OCI-LY7 (cell line): ENCODE measurements at regions not wholly inside any gene's neighbourhood (a gene's known extent, or its start where the extent isn't known, plus 50 kb on each side); places are given as distances from the start of the nearest gene placed in this dataset.
"Not testable (repeated sequence)": the region's sequence is repeated elsewhere in the genome, so short reads cannot be mapped to it uniquely, and the experiment has no call there.

ENCODE experiments used
- EZH2phosphoT487 ChIP-seq: fragments of 200-600 bp; sonication (generic); IDR thresholded peaks from 2 replicates; pipeline ENCODE4 v1.6.1; 2018; ENCODE audit warnings: low read depth, borderline replicate concordance, mild to moderate bottlenecking, mixed run types, antibody characterized with exemption, low read length, moderate library complexity, mixed read lengths
- TF ChIP-seq, protein P1 (sequence below): fragments of 200-600 bp; sonication (generic); conservative IDR thresholded peaks from 2 replicates; pipeline ENCODE4 v1.5.1; 2014; ENCODE audit warnings: mild to moderate bottlenecking, antibody characterized with exemption, low read length, moderate library complexity, mixed read lengths

GRCh38 chr14:27833001-27833400, 933.6 kb upstream of the FOXG1 start:
- TF ChIP-seq, protein P1, sequence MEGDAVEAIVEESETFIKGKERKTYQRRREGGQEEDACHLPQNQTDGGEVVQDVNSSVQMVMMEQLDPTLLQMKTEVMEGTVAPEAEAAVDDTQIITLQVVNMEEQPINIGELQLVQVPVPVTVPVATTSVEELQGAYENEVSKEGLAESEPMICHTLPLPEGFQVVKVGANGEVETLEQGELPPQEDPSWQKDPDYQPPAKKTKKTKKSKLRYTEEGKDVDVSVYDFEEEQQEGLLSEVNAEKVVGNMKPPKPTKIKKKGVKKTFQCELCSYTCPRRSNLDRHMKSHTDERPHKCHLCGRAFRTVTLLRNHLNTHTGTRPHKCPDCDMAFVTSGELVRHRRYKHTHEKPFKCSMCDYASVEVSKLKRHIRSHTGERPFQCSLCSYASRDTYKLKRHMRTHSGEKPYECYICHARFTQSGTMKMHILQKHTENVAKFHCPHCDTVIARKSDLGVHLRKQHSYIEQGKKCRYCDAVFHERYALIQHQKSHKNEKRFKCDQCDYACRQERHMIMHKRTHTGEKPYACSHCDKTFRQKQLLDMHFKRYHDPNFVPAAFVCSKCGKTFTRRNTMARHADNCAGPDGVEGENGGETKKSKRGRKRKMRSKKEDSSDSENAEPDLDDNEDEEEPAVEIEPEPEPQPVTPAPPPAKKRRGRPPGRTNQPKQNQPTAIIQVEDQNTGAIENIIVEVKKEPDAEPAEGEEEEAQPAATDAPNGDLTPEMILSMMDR = not testable (repeated sequence)
- TF ChIP-seq EZH2phosphoT487 = not testable (repeated sequence)
